ENCODE measurements at regions not wholly inside any gene's neighbourhood (a gene's known extent, or its start where the extent isn't known, plus 50 kb on each side); places are given as distances from the start of the nearest gene placed in this dataset.

DNA sequence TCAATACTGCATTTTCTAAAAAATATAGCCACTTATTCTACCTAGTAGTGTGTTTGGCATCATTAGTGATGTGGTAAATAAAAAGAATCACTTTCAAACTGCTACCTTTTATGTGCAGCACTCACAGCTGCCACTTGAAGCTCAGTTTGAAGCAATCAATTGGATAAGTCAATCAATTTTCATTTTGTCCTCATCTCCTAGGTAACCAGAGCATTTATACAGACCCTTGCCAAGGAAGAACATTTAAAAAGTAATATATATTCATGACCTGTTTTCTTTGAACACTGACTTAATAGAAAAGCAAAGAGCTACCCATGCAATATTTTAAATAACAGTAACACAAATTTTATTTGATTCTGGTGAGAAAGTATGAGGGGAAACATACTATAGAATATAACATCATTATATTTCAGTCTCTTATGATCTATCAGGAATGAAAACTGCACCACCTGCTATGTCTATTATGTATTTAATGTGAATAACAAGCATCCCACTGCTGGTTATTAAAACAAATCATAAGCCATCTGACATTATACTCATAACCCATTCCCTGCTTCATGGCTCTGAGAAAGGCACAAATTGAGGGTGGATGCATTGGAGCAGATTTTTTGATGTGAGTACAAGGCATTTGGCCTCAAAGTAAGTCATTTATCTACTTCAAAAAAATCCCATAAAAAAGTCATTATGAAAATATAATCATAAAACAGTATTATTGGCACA lies 168.4 kb upstream of the C21orf91 start:
- in situ Hi-C loops (cut with MboI; ENCODE audit: low sequenced_read_pairs): no loop called here

DNA sequence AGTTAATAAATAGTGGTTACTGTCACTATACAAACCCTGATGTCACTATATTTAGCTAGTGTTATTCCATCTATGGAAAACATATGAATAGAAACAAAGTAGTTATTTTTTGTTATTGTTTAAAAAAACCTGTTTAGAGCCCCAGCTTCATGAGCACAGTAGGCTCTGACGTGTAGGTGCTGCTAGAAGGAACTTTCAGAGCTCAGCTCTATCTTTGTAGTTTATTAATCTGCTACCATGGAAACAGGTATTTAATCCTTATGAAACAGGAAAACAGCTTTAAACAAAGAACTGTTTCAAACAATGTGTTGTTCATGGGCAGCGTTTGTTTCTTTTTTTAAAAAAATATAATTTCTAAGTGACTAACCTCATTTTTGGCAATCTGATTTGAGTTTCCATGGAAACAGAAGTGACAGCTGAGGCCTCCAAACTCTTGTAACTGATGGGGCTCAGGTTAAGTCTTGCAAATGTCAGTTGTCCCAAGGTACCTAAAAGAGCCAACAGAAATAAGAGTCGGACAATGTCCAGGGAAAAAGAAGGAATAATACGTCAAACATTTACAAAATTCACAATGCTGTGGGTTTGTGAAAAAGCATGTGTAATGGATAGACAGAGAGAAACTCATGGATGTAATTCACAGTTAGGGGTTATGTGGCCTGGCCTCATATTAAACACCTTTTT lies 162.0 kb upstream of the C21orf91 start:
- in situ Hi-C loops (cut with MboI; ENCODE audit: low sequenced_read_pairs): no loop called here

GRCh38 chr21:17979763-17980162 lies 160.6 kb upstream of the C21orf91 start:
- in situ Hi-C loops (cut with MboI; ENCODE audit: low sequenced_read_pairs): no loop called here

- in situ Hi-C loops (cut with MboI; ENCODE audit: low sequenced_read_pairs): no loop called here
These were observed 159.7 kb upstream of the C21orf91 start for GRCh38 chr21:17978895-17979294.

- in situ Hi-C loops (cut with MboI; ENCODE audit: low sequenced_read_pairs): no loop called here
These were observed 157.5 kb upstream of the C21orf91 start for GRCh38 chr21:17976691-17977090.

DNA sequence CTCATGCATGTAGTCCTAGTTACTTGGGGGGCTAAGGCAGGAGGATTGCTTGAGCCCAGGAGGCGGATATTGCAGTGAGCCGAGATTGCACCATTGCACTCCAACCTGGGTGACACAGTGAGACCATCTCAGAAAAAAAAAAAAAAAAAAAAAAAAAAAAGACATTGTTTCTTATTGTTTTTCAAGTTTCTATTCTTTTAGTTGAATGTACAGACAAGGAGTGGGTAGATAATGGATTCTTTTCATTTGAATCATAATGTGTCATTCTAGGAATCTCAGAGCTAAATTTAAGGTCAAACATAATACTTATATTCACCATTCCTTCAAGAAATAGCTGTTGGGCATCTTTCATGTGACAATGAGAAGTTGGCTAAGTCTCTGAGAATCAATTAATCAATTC lies 157.0 kb upstream of the C21orf91 start:
- in situ Hi-C loops (cut with MboI; ENCODE audit: low sequenced_read_pairs): no loop called here

GRCh38 chr21:17967319-17967718 lies 148.2 kb upstream of the C21orf91 start:
- in situ Hi-C loops (cut with MboI; ENCODE audit: low sequenced_read_pairs): no loop called here

DNA sequence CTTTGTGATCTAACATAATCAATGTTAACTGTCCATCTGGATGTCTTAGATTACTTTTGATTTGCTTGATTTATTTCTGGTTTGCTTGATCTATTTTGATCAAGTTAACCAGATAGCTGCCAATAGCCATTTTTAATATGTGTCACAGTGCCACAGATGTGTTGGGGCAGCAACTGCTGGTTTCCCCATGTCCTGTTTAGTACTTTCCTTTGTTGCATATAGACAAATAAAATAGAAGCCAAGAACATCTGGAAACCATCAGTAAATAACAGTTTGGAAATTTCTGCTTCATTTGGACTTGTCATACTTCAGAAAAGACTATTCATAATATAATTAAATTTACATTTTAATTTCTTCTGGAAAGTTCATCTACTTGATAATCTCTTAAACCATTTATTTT lies 145.6 kb upstream of the C21orf91 start:
- in situ Hi-C loops (cut with MboI; ENCODE audit: low sequenced_read_pairs): no loop called here

DNA sequence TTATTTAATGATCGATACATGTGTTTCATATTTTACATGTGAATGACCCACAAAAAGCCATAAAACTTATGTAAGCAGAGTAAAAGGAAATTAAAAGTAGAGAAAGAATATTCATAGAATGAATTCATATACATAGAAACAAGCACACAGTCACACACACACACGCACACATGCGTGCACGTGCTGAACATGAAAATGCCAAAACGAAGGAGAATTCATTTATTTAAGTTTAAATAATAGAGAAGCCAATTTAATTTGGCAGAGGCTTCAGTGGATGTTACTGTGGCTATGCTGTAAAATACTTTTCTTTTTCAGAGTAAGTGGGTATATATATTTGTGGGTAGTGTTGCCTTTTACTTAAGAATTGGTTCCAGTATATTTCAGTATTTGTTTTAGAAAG lies 145.0 kb upstream of the C21orf91 start:
- in situ Hi-C loops (cut with MboI; ENCODE audit: low sequenced_read_pairs): no loop called here

DNA sequence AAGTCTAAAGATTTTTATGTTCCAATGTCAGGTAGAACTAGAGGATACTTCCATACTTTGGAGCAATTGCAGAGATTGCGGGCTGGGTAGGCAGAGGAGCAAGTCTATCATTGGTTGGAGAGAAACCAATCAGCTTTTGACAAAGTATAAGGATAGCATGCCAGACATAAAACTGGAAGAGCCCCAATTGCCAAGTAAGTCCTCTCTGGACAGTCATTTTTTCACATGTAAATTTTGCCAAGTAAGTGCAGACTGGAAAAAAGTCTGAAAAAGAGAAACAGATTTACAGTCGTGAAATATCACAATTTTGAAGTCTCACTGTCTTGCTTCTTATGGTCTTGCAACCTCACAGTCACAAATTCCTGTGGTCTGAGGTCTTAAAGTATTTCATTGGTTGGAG lies 131.4 kb upstream of the C21orf91 start:
- in situ Hi-C loops (cut with MboI; ENCODE audit: low sequenced_read_pairs): no loop called here

DNA sequence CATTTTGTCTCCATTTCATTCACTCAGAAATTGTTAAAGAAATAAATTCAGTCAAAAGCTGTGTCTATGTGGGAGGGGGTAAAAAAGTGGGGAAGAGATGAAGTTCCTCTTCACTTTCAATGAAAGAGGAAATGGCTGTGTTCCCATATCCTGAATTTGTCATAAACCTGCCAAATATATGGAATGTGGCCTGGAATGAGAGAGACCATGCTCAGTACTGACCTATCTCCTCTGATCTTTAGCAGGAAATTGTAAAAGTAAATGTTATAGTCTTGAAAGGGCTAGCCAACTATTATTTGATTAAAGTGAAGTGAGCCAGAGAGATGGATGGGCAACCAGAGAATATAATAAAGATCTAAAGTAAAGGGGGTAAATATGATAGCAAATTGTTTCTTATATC lies 130.3 kb upstream of the C21orf91 start:
- in situ Hi-C loops (cut with MboI; ENCODE audit: low sequenced_read_pairs): no loop called here

GRCh38 chr21:17947531-17947930 lies 128.4 kb upstream of the C21orf91 start:
- in situ Hi-C loops (cut with MboI; ENCODE audit: low sequenced_read_pairs): no loop called here

DNA sequence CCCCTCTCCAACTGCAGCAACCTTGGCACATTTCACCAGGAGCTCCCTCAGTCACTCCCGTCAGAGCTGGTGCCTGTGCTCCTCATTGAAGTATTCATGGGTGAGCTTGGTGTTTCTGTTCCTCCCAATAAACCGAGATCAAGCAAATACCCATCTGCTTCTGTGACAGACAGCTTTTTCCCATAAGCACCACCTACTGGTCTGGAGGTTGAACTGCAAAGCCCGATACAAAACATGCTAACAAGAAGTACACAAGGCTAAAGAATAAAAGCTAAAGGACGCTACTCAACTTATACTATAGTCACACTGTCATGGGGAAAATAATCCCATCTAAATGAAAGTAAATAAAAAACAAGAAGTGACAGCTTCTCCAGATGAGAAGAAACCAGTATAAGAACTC lies 111.9 kb upstream of the C21orf91 start:
- in situ Hi-C loops (cut with MboI; ENCODE audit: low sequenced_read_pairs): no loop called here

DNA sequence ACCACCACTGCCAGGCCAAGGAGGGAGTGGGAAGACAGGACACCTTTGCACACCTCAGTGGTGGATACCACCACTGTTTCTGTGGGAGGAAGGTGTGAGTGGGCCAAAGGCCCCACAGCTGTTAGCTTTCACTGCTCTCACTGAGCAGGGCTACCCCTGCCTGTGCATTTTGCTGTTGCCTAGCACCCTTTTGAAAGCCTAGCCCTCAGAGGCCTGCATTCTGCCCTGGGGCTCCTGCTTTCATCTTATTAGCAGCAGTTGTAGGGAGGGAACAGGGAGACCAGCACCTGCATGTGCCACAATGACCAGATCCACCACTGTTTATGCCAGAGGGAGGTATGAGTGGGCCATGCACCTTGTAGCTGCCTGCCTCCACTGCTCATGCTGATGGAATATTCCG lies 110.9 kb upstream of the C21orf91 start:
- in situ Hi-C loops (cut with MboI; ENCODE audit: low sequenced_read_pairs): no loop called here

DNA sequence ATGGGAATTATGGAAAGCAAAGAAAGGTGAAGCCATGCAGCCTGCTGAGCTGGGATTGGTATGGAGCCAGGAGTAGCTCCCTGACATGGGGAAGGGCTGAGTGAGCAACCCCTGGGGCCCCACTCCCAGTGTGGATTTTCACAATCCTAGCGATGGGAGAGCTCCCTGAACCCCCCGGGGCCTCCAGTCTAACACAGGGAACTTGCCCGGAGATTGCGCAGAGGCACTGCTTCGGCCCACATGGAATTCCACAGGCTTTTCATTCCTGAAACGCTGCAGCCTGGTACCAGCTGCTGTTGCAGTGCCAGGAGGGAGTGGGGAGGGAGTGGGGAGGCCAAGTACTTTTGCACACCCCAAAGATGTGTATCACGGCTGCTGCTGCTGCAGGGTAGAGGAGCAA lies 110.4 kb upstream of the C21orf91 start:
- in situ Hi-C loops (cut with MboI; ENCODE audit: low sequenced_read_pairs): no loop called here

DNA sequence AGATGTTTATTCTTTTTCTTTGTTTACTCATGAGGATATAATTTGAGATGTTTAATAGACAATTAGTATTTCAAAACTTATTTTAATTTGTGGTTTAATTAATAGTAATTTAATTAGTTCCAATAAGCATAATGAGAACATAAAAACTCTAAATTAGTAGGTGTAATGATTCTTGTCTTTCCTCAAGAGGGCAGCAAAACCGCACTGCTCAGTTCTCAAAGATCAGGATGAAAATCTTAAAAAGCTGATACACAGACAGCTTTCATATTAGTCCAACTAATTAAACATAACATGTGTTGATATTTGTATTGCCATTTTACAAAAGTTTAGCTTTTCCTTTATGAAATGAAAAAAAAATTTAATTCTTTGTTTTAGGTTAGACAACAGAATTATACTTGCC lies 106.7 kb upstream of the C21orf91 start:
- in situ Hi-C loops (cut with MboI; ENCODE audit: low sequenced_read_pairs): no loop called here

GRCh38 chr21:17925000-17925610 lies 105.9 kb upstream of the C21orf91 start:
- in situ Hi-C loops (cut with MboI; ENCODE audit: low sequenced_read_pairs): loop anchor here (25.0 kb wide), 1 partner anchor 238 kb away; no protein-coding TSS in a partner anchor

DNA sequence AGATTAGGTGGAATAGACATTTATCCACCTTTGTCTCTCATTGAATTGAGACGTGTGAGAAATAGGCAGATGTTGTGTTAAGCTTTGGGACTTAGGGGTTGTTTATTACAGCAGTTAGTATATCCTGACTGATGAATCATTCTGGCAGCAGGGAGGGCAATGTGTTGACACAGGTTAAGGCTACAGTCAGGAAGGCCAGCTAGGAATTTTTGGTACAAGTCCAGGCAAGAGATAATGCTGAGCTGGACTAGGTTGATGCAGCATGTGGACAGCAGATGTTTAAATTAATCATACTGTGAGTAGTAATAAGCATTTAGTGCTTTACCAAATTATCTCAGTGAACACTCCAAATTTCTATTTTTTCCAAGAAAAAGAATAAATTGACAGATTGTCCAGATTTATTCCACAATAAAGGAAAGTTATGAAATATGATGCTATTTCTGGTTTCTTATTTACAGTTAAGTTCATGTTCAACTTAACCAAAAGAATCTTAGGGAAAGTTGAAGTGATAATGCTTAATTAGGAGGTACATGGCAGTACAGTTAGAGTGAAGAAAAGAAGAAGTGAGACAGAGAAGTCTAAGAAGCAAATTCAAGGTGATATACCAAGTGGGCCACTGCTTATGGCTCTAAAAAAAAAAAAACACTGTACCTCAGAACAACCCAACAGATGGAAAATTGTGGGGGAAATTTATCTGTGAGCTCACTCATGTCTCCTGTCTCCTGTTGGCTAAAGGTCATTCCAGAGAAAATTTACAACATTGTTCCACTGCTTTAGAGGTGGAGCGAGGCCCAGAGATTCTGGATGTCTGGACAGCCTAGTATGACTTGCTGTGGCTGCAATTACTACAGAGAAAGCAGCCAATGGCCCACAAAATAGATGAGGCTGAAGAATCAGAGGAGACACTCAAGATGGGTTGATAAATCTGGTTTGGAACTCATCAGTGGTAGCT lies 102.7 kb upstream of the C21orf91 start:
- in situ Hi-C loops (cut with MboI; ENCODE audit: low sequenced_read_pairs): loop anchor here (25.0 kb wide), 1 partner anchor 235 kb away; no protein-coding TSS in a partner anchor

DNA sequence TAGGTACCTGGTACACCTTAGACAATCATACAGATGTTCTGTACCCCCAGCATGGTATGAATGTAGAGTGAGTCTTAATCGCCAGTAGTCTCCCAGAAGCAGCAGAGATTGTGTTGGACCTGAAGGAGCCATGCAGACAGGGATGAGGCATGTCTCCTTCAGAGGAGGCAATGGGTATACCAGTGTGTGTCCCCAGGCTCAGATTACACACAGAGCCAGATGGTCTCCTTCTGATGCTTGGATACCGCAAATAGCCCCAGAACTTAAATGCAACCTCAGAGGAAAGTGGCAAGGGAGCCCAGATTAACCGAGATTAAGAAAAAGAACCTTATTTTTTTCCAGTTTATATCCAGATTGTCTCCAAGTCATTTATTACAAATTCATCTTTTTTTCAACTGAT lies 96.8 kb upstream of the C21orf91 start:
- in situ Hi-C loops (cut with MboI; ENCODE audit: low sequenced_read_pairs): loop anchor here (25.0 kb wide), 1 partner anchor 229 kb away; no protein-coding TSS in a partner anchor

DNA sequence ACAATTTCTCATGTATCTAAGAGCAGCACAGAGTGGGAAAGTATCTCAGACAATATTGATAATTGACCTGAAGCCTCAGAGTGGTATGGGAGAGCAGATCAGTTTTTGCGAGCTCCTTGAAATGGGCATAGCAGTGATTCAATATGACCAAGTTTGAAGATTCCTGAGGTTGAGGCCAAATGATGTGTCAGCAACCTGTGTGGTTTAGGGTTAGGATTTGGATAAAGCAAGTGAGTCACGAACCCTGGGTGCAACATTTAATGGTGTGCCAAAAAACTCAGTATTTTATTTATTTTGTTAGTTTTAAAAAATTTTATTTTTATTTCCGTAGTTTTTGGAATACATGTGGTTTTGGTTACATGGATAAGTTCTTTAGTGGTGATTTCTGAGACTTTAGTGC lies 92.5 kb upstream of the C21orf91 start:
- in situ Hi-C loops (cut with MboI; ENCODE audit: low sequenced_read_pairs): loop anchor here (25.0 kb wide), 1 partner anchor 224 kb away; no protein-coding TSS in a partner anchor
